ENCODE measurements at regions not wholly inside any gene's neighbourhood (a gene's known extent, or its start where the extent isn't known, plus 50 kb on each side); places are given as distances from the start of the nearest gene placed in this dataset.

DNA sequence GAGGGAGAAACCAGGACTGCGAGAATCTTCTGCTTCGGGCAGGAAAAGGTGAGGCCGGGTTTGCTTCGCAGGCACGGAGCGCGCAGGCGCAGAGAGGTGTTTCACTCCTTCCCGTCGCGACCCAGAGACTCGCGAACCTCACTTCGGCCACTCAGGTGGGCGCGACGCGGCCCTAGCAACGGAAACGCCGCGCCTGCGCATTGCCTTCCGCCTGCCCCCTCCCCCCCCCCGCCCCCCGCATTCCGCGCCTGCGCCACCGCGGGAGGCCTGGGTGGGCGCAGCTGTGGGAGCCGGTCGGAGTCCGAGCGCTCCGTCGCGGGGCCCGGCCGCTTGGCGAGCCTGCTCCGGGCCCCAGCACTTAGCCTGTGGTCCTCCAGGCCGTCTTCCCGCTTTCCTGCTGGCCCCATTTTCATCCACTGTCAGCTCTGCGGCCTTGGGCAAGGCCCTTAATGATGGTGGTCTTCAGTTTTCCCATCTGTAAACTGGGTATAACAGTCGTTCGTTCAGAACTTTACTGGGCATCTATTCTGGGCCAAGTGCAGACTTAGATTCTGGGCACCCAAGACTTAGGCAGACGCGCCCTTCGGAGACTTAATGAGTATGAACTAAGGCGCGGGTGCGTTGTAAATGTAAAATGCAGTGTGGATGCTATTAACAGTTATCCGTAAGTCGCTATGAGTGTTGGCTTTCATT is 62.1 kb upstream of the ACKR3 start:
- DNase-seq = peak; percentile 77
- 19 to 35% methylated on average over 56 of the region's 56 CpGs for WGBS, 2 donors
- no peak overlapping the region for H3K27ac ChIP-seq
- H3K9me3 ChIP-seq = no peaks in the 10 kb centered on the region
- no peaks in the 10 kb centered on the region for H3K36me3 ChIP-seq
- intact Hi-C loops (cut with DNase I) = loop anchor here (5.0 to 10.0 kb wide), 2 partner anchors 135 to 227 kb away; no protein-coding TSS in a partner anchor
- peaks cover 0 to 10% (median 7%) of the 10 kb centered on the region in 4 donors for H3K4me1 ChIP-seq
- H3K27me3 ChIP-seq = peaks cover 0 to 11% (median 5%) of the 10 kb centered on the region in 3 donors
- H3K4me3 ChIP-seq = peak overlapping the region; percentile 4 to 51 (median 45)
- TF ChIP-seq EP300 (IDR thresholded peaks at IDR 0.05) (no peak), POLR2A (IDR thresholded peaks at IDR 0.05) (no peak), POLR2AphosphoS5 (IDR thresholded peaks at IDR 0.05) (no peak)
- TF ChIP-seq, protein P1, sequence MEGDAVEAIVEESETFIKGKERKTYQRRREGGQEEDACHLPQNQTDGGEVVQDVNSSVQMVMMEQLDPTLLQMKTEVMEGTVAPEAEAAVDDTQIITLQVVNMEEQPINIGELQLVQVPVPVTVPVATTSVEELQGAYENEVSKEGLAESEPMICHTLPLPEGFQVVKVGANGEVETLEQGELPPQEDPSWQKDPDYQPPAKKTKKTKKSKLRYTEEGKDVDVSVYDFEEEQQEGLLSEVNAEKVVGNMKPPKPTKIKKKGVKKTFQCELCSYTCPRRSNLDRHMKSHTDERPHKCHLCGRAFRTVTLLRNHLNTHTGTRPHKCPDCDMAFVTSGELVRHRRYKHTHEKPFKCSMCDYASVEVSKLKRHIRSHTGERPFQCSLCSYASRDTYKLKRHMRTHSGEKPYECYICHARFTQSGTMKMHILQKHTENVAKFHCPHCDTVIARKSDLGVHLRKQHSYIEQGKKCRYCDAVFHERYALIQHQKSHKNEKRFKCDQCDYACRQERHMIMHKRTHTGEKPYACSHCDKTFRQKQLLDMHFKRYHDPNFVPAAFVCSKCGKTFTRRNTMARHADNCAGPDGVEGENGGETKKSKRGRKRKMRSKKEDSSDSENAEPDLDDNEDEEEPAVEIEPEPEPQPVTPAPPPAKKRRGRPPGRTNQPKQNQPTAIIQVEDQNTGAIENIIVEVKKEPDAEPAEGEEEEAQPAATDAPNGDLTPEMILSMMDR (IDR thresholded peaks at IDR 0.05) = no peak

DNA sequence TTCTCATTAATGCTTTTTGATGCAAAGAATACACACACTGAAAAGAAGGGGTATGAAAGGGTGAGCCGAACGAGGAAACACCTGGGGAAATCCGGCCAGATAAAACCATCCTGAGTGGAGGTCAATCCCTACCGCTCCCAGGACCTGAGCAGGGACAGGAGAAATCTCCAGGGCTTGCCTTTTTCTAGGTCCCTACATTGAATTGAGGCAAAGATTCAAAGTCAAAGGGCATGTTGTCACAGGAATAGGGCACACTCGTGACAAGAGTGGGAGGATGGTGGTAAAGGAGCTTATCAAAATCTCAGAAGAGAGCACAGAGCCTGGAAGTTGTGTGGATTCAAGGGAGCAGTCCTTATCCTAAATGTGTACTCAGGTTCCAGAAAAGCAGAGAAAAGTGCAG is 61.2 kb upstream of the ACKR3 start:
- intact Hi-C loops (cut with DNase I) = loop anchor here (5.0 to 10.0 kb wide), 2 partner anchors 134 to 226 kb away; no protein-coding TSS in a partner anchor
- Histone ChIP-seq H3K9me3 (no peaks in the 10 kb centered on the region), H3K4me3 (no peak overlapping the region), H3K27ac (no peak overlapping the region), H3K27me3 (peaks cover 0 to 11% (median 5%) of the 10 kb centered on the region in 3 donors), H3K36me3 (no peaks in the 10 kb centered on the region), H3K4me1 (peaks cover 0 to 19% (median 14%) of the 10 kb centered on the region in 4 donors)
- no peak for DNase-seq
- TF ChIP-seq, protein P1 (IDR thresholded peaks at IDR 0.05) = no peak
- TF ChIP-seq EP300 (IDR thresholded peaks at IDR 0.05) (no peak), POLR2AphosphoS5 (IDR thresholded peaks at IDR 0.05) (no peak), POLR2A (IDR thresholded peaks at IDR 0.05) (no peak)
- WGBS, 2 donors = 63 to 86% methylated on average over 5 of the region's 5 CpGs

DNA sequence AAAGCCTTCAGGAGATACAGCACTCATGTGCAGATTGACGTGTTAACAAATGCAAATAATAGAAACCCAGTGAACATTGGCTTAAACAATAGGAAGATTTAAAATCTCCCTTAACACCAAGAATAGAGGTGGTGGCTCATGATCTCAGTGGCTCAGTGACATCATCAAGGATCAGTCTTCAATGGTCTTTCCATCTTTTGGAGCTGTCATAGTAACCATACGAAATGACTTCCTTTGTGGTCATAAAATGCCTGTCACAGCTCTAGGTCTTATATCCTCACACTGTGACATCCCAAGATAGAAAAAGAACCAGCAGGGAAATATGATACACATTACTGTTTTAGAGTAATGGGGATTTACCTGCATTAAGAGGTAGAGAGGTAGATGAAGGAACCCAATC is 59.6 kb upstream of the ACKR3 start:
- Histone ChIP-seq H3K27me3 (peaks cover 0 to 11% (median 5%) of the 10 kb centered on the region in 3 donors), H3K9me3 (no peaks in the 10 kb centered on the region), H3K27ac (no peak overlapping the region), H3K4me1 (peaks cover 0 to 21% (median 14%) of the 10 kb centered on the region in 4 donors), H3K4me3 (no peak overlapping the region), H3K36me3 (no peaks in the 10 kb centered on the region)
- WGBS, 2 donors = 57 to 67% methylated on average over 2 of the region's 2 CpGs
- TF ChIP-seq POLR2A (IDR thresholded peaks at IDR 0.05) = no peak
- no peak for TF ChIP-seq EP300 (IDR thresholded peaks at IDR 0.05)
- TF ChIP-seq POLR2AphosphoS5 (IDR thresholded peaks at IDR 0.05) = no peak
- TF ChIP-seq, protein P1 (IDR thresholded peaks at IDR 0.05) = no peak
- intact Hi-C loops (cut with DNase I) = loop anchor here (5.0 kb wide), 2 partner anchors 158 to 547 kb away; no protein-coding TSS in a partner anchor
- no peak for DNase-seq

DNA sequence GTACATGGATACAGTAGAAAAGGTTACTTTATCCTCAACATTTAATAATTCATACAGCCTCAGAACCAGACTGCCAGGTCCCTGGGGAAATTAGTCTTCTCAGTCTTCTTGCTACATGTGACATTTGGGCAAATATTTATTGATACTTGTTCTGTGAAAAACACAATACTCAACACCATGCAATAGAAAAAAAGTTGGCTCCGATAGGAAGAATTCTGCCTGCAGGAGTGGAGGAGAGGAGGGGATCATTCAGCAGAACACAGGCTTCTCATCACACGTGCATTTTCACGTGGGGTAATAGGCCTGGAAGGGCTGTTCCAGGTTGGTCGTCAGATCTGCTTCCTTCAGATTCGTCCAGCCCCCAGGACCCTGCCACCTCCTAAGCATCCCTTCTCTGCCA is 58.4 kb upstream of the ACKR3 start:
- H3K4me3 ChIP-seq = no peak overlapping the region
- 78 to 87% methylated on average over 5 of the region's 5 CpGs for WGBS, 2 donors
- no peak for TF ChIP-seq POLR2A (IDR thresholded peaks at IDR 0.05)
- no peak for TF ChIP-seq EP300 (IDR thresholded peaks at IDR 0.05)
- TF ChIP-seq, protein P1 (IDR thresholded peaks at IDR 0.05) = no peak
- TF ChIP-seq POLR2AphosphoS5 (IDR thresholded peaks at IDR 0.05) = no peak
- DNase-seq = no peak
- H3K36me3 ChIP-seq = no peaks in the 10 kb centered on the region
- intact Hi-C loops (cut with DNase I) = loop anchor here (5.0 kb wide), 2 partner anchors 159 to 546 kb away; no protein-coding TSS in a partner anchor
- peaks cover 0 to 11% (median 5%) of the 10 kb centered on the region in 3 donors for H3K27me3 ChIP-seq
- H3K27ac ChIP-seq = no peak overlapping the region
- no peaks in the 10 kb centered on the region for H3K9me3 ChIP-seq
- H3K4me1 ChIP-seq = peaks cover 0 to 21% (median 14%) of the 10 kb centered on the region in 4 donors

Measured in sigmoid colon (tissue), 6 donors.